HG02852 (cell line): ENCODE measurements at regions not wholly inside any gene's neighbourhood (a gene's known extent, or its start where the extent isn't known, plus 50 kb on each side); places are given as distances from the start of the nearest gene placed in this dataset.

ENCODE experiments used
- ATAC-seq: cut with Tn5 transposase; IDR thresholded peaks from one replicate; pipeline ENCODE4 v1.9.1; 2021; ENCODE audit warnings: mild to moderate bottlenecking, moderate library complexity; ENCODE audit not compliant: unreplicated experiment

- ATAC-seq = no peak
Measured at GRCh38 chr19:31553112-31553845, 204.0 kb upstream of the TSHZ3 start.

- ATAC-seq = no peak
Measured at GRCh38 chr19:31553846-31554215, 204.6 kb upstream of the TSHZ3 start.

GRCh38 chr19:31554360-31554759, 205.1 kb upstream of the TSHZ3 start:
- no peak for ATAC-seq

- no peak for ATAC-seq
Measured at GRCh38 chr19:31555634-31556215, 206.5 kb upstream of the TSHZ3 start.

- ATAC-seq = no peak
Measured at GRCh38 chr19:31559494-31559893, 210.3 kb upstream of the TSHZ3 start.

- no peak for ATAC-seq
Measured at GRCh38 chr19:31560086-31561060, 211.1 kb upstream of the TSHZ3 start.

- ATAC-seq = no peak
Measured at GRCh38 chr19:31562966-31563612, 213.9 kb upstream of the TSHZ3 start.

GRCh38 chr19:31567776-31568175, 218.5 kb upstream of the TSHZ3 start:
- ATAC-seq = no peak

GRCh38 chr19:31568724-31569123, 219.5 kb upstream of the TSHZ3 start:
- ATAC-seq = no peak

- no peak for ATAC-seq
Measured at GRCh38 chr19:31570718-31571117, 221.5 kb upstream of the TSHZ3 start.

- ATAC-seq = no peak
Measured at GRCh38 chr19:31572102-31572975, 223.1 kb upstream of the TSHZ3 start.

- ATAC-seq = no peak
Measured at GRCh38 chr19:31572976-31573298, 223.7 kb upstream of the TSHZ3 start.

GRCh38 chr19:31574251-31574973, 225.2 kb upstream of the TSHZ3 start:
- ATAC-seq = no peak

- ATAC-seq = no peak
Measured at GRCh38 chr19:31575846-31576335, 226.7 kb upstream of the TSHZ3 start.

- ATAC-seq = no peak
Measured at GRCh38 chr19:31578326-31578725, 229.1 kb upstream of the TSHZ3 start.

GRCh38 chr19:31583148-31583547, 233.9 kb upstream of the TSHZ3 start:
- ATAC-seq = no peak

GRCh38 chr19:31586282-31586681, 237.0 kb upstream of the TSHZ3 start:
- no peak for ATAC-seq

GRCh38 chr19:31589109-31589508, 239.9 kb upstream of the TSHZ3 start:
- ATAC-seq = no peak

GRCh38 chr19:31591258-31591657, 242.0 kb upstream of the TSHZ3 start:
- ATAC-seq = no peak

- ATAC-seq = no peak
Measured at GRCh38 chr19:31592456-31592855, 243.2 kb upstream of the TSHZ3 start.
